GM12874 (cell line): ENCODE measurements at regions not wholly inside any gene's neighbourhood (a gene's known extent, or its start where the extent isn't known, plus 50 kb on each side); places are given as distances from the start of the nearest gene placed in this dataset.

Source experiments
- TF ChIP-seq, protein P1 (sequence below): IDR thresholded peaks from 2 replicates; pipeline ENCODE4 v1.5.1; 2011; ENCODE audit warnings: low read depth, mild to moderate bottlenecking, control low read depth, low read length, moderate library complexity; ENCODE audit not compliant: insufficient read depth

DNA sequence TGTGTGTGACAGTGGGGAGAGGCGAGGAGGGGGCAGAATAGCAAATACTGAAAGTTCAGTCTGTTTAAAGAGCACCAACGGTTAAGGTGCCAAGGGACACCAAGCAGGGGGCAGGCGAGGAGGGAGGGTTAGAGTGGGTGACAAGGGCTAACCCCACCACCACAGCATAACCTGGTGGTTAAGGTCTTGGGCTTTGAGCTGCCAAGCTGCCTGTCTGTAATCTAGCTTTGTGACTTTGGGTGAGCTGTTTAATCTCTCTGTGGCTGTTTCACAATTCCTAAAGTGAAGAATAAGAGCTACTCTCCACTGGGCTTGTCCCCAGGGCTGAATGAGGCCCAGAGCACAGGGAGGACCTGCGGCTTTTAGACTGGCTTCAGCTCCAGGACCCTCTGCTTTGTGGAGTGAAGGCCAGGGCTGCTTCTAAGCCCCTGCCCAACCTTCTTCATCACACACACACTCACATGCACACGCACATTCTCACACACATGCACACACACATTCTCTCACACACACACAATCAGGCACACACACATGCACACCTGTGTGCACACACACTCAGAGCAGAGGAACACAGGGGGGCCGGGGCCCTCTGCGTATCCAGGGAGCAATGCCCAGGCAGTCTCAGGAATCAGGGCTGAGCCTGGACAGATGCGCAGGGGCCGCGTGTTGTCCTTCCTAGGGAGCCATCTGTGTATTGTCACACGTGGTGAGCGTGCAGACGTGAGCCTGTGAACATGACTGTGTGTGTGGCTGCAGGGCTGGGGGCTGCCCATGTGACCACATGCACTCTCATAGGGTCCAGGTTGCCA, 101.6 kb upstream of the TARDBP start:
- TF ChIP-seq, protein P1, sequence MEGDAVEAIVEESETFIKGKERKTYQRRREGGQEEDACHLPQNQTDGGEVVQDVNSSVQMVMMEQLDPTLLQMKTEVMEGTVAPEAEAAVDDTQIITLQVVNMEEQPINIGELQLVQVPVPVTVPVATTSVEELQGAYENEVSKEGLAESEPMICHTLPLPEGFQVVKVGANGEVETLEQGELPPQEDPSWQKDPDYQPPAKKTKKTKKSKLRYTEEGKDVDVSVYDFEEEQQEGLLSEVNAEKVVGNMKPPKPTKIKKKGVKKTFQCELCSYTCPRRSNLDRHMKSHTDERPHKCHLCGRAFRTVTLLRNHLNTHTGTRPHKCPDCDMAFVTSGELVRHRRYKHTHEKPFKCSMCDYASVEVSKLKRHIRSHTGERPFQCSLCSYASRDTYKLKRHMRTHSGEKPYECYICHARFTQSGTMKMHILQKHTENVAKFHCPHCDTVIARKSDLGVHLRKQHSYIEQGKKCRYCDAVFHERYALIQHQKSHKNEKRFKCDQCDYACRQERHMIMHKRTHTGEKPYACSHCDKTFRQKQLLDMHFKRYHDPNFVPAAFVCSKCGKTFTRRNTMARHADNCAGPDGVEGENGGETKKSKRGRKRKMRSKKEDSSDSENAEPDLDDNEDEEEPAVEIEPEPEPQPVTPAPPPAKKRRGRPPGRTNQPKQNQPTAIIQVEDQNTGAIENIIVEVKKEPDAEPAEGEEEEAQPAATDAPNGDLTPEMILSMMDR = no peak

GRCh38 chr1:10911490-10912166, 100.8 kb upstream of the TARDBP start:
- TF ChIP-seq, protein P1 = no peak

DNA sequence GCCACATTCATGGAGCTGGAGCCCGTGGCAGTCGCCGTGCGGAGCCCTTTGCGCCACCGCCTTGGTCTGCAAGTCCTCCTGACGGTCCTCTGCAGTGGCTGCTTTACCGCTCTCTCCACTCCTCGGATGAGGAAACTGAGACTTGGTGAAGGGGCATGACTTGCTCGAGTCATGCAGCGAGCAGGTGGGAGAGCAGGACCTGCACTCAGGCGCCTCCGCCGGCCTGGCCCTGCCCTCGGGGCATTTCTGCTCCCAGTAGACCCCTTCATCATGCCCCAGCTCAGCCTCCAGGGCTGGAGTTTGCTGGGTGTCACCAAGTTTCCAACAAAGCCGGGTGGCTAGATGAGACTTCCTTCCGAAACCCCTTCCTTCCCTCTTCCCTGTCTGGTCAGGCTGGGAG, 100.0 kb upstream of the TARDBP start:
- TF ChIP-seq, protein P1 = no peak

DNA sequence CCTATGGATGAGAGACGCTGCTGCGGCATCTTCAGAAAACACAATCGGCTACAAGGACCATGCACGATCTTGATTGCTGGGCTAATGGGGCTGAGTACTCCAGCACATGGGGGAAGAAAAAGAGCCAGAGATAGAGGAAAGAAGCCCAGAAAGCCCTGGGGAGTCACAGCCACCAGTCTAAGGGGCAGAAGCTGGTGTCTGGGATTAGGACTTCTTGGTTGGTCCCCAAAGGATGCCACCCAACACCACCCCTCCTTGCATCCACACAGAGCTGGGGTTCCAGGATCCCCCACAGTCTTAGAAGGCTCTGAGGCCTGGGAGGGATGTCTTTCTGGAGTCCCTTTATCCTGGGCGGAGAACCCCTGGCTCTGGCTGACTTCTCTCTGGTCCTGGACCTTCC, 98.4 kb upstream of the TARDBP start:
- TF ChIP-seq, protein P1 = no peak

DNA sequence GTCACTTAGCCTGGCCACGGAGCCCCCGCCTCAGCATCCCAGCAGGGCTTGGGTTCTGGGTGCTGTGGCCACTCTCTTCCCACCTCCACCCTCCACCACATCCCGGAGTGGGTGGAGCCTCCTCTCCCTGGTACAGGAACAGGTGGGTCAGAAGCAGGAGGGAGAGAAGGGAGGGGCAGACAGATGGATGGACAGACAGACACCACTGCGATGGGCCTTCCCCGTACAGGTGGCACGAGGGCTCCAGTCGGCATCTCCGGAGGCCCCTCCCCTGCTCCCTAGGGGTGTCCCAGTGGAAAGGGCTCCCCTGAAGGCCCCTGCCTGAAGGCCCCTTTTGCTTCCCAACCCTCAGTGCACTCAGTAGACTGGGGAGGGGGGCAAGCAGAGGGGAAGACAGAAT, 96.9 kb upstream of the TARDBP start:
- TF ChIP-seq, protein P1 = no peak

DNA sequence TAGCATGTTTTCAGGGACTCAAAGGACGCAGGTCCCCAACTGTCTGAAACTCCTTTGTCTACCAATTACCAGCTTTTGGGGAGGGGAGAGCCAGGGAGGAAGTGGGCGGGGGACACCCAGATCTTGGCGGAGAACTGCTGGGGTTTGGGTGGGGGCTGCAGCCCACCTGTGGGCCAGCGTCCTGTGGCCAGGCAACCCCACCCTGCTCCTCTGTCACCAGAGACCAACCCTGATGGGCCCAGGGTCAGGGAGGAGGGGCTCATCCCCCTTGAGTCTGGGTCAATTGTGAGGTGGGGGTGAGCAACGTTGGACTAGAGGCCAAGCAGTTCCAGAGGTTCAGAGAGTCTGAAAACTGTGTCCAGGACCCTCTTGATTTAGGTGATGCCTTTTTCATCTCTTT, 96.1 kb upstream of the TARDBP start:
- TF ChIP-seq, protein P1 = no peak

DNA sequence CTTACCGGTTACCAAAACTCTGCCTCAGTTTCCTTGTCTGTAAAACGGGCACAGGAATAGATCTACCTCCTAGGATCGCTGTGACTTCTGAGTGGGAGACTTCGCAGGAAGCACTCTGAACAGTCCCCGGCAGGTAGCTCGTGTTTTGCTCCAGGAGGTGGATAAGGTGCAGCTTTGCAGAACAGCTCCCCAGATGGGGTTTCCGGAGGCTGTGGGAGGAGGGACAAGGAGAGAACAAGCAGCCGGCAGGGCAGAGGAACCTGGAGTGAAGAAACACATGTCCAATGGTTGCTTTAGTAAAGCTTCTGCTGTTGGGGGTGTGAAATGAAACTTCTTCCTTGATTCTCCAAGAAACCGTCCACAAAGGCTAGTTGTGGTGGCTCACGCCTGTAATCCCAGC, 95.5 kb upstream of the TARDBP start:
- TF ChIP-seq, protein P1 = no peak
